IPS-18a (cell line): ENCODE measurements at regions not wholly inside any gene's neighbourhood (a gene's known extent, or its start where the extent isn't known, plus 50 kb on each side); places are given as distances from the start of the nearest gene placed in this dataset.

Source experiments
- H3K27ac ChIP-seq: one replicate; pipeline ENCODE4 v1.5.1; 2013; ENCODE audit warnings: low read length
- H3K27me3 ChIP-seq: one replicate; pipeline ENCODE4 v1.6.1; 2013; ENCODE audit warnings: mild to moderate bottlenecking, low read length; ENCODE audit not compliant: control insufficient read depth, insufficient read depth
- H3K36me3 ChIP-seq: one replicate; pipeline ENCODE4 v1.6.1; 2013; ENCODE audit warnings: low read depth, low read length; ENCODE audit not compliant: control insufficient read depth
- H3K4me1 ChIP-seq: one replicate; pipeline ENCODE4 v1.6.1; 2013; ENCODE audit warnings: low read depth, low read length; ENCODE audit not compliant: control insufficient read depth
- H3K4me3 ChIP-seq: one replicate; pipeline ENCODE4 v1.5.1; 2013; ENCODE audit warnings: low read length
- H3K9ac ChIP-seq: one replicate; pipeline ENCODE4 v1.6.1; 2013; ENCODE audit warnings: mild to moderate bottlenecking, low read length, moderate library complexity
- H3K9me3 ChIP-seq: one replicate; pipeline ENCODE4 v1.6.1; 2013; ENCODE audit warnings: low read depth, low read length; ENCODE audit not compliant: control insufficient read depth

- Histone ChIP-seq H3K27me3 (no peaks in the 10 kb centered on the region), H3K9ac (no peak overlapping the region), H3K9me3 (no peaks in the 10 kb centered on the region)
Observed at GRCh38 chr10:31656851-31657433, 271.7 kb downstream of the ARHGAP12 start.

DNA sequence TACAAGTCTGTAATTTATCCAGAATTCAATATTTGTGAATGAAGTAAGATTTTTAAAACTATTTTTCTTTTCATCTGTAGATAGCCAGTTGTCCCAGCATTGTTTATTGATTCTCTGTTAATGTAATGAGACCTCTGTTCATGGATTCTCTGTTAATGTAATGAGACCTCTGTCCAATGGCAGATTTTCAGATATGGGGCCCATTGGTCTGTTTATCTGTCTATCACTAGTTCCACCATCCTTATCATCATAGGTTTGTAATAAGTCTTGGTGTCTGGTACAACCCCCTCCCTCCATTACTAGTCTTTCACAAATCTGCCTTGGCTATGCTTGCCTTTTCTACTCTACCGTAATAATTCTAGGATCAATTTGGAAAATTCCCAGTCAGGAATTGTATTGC, 276.6 kb downstream of the ARHGAP12 start:
- Histone ChIP-seq H3K9ac (no peak overlapping the region), H3K27ac (no peak overlapping the region), H3K4me3 (no peak overlapping the region), H3K4me1 (no peaks in the 10 kb centered on the region), H3K36me3 (no peaks in the 10 kb centered on the region), H3K9me3 (no peaks in the 10 kb centered on the region), H3K27me3 (no peaks in the 10 kb centered on the region)

More at GRCh38 chr10:31656851-31657433, 271.7 kb downstream of the ARHGAP12 start:
- Histone ChIP-seq H3K4me3 (no peak overlapping the region), H3K4me1 (no peaks in the 10 kb centered on the region), H3K36me3 (no peaks in the 10 kb centered on the region), H3K27ac (no peak overlapping the region)

DNA sequence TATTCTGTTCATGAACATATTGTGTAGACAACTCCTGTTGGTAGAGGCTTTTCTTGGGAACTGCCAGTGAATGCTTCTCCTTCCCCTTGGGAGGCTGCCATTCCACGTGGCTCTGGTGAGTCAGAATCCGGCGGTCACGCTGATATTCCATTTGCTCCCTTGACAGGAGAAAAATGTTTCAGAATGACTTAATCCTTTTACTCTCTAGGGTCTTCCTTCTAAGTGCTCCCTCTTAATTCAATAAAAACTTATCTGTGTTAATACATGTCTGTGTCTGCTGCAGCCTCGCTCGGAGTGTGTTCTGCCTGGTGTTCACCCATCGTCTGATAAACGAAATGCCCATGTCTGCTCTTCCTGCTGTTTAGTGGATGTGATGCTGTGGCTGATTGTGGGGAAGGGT, 278.6 kb downstream of the ARHGAP12 start:
- H3K9me3 ChIP-seq, result no peaks in the 10 kb centered on the region
- no peak overlapping the region for H3K4me3 ChIP-seq
- H3K4me1 ChIP-seq, result no peaks in the 10 kb centered on the region
- no peaks in the 10 kb centered on the region for H3K36me3 ChIP-seq
- H3K27me3 ChIP-seq, result no peaks in the 10 kb centered on the region
- H3K27ac ChIP-seq, result no peak overlapping the region
- no peak overlapping the region for H3K9ac ChIP-seq

GRCh38 chr10:31648966-31649365, 279.7 kb downstream of the ARHGAP12 start:
- H3K4me1 ChIP-seq, result no peaks in the 10 kb centered on the region
- no peak overlapping the region for H3K27ac ChIP-seq
- H3K4me3 ChIP-seq, result no peak overlapping the region
- no peaks in the 10 kb centered on the region for H3K27me3 ChIP-seq
- no peaks in the 10 kb centered on the region for H3K36me3 ChIP-seq
- no peaks in the 10 kb centered on the region for H3K9me3 ChIP-seq
- H3K9ac ChIP-seq, result no peak overlapping the region

DNA sequence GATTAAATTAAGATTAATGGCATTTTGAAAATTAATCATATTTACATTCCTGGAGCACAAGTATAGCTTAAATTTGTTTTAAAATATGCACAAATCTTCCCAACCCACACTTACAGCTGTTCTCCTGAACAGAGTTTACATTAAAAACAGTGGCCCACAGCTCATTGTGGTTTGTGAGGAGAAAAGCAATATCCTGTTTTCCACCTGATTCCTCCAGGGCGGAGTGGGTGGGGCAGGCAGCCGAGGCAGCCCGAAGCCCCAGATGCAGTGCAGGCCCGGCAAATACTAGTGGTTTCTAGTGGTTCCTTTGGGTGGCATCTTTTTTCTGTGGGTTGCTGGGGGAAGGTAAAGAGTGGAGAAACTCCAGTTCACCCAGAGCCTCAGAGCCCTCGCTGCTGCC, 280.8 kb downstream of the ARHGAP12 start:
- Histone ChIP-seq H3K9me3 (no peaks in the 10 kb centered on the region), H3K9ac (no peak overlapping the region), H3K27ac (no peak overlapping the region), H3K4me1 (no peaks in the 10 kb centered on the region), H3K36me3 (no peaks in the 10 kb centered on the region), H3K27me3 (no peaks in the 10 kb centered on the region), H3K4me3 (no peak overlapping the region)

DNA sequence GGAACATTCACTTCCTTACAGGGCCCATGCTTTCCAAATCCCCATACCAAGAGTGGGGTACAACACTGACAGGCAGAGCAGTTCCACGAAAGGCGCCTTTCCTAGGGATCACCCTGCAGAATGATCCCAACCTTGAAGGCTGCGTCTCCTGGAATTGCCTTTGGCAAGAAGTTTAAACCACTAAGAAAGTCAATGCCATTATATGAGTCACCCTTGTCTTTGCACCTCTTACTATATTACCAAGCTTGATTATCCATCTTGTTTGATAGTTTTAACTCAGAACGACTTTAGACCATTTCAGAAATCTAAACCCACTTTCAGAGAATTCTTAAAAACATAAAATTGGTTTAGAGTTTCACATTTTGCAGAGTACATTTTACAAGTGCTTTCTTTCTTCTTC, 282.1 kb downstream of the ARHGAP12 start:
- Histone ChIP-seq H3K9ac (no peak overlapping the region), H3K36me3 (no peaks in the 10 kb centered on the region), H3K27ac (no peak overlapping the region), H3K4me3 (no peak overlapping the region), H3K27me3 (no peaks in the 10 kb centered on the region), H3K4me1 (no peaks in the 10 kb centered on the region), H3K9me3 (no peaks in the 10 kb centered on the region)

DNA sequence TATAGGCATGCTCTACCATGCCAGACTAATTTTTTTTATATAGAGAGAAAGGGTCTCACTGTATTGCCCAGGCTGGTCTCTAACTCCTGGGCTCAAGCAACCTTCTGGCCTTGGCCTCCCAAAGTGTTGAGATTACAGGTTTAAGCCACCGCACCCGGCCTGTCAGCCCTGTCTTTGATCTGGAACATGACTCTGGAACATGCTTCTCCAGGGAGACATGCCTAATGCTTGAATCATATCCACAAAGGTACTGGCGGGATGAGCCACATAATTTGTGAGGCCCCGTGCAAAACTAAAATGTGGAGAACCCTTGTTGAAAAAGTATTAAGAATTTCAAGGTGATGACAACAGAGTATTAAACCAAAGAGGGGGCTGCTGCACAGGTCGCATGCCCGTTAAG, 282.8 kb downstream of the ARHGAP12 start:
- no peaks in the 10 kb centered on the region for H3K36me3 ChIP-seq
- no peak overlapping the region for H3K9ac ChIP-seq
- H3K4me1 ChIP-seq, result no peaks in the 10 kb centered on the region
- H3K27me3 ChIP-seq, result no peaks in the 10 kb centered on the region
- no peaks in the 10 kb centered on the region for H3K9me3 ChIP-seq
- H3K4me3 ChIP-seq, result no peak overlapping the region
- no peak overlapping the region for H3K27ac ChIP-seq

DNA sequence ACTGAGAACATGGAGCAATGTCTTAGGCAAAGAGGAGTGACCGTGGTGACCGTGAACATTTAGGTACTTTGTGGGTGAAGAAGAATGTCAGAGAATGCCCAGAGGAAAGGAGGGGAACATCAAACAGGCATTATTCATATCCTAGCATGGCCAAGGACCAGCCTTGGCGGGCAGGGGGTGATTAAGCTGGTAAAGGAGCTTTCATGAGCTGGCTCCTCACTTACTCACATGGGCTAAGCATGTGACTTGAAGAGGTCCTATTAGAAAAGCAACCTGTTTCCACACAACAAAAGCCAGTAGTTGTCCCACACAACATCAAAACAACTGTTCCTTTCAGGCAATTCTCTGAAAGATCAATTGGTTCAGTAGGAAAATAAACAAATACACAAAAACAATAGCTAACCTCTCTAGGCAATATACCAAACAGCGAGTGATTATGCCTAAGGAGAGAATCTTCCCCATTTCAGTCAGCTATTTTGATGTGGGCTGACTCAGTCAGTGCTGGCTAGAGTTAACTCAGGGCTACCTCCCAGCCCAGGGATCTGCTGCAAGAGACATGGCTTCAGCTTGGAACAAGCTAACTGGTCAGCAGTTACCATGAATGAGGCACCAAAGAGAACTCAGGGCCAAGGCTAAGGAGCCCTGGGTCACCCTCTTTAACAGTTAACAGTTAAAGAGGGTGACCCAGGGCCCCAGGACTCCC, 283.5 kb downstream of the ARHGAP12 start:
- H3K4me3 ChIP-seq, result no peak overlapping the region
- no peaks in the 10 kb centered on the region for H3K36me3 ChIP-seq
- no peaks in the 10 kb centered on the region for H3K4me1 ChIP-seq
- no peaks in the 10 kb centered on the region for H3K9me3 ChIP-seq
- H3K9ac ChIP-seq, result no peak overlapping the region
- H3K27ac ChIP-seq, result no peak overlapping the region
- no peaks in the 10 kb centered on the region for H3K27me3 ChIP-seq

- Histone ChIP-seq H3K9me3 (no peaks in the 10 kb centered on the region), H3K27me3 (no peaks in the 10 kb centered on the region), H3K27ac (no peak overlapping the region), H3K4me3 (no peak overlapping the region), H3K36me3 (no peaks in the 10 kb centered on the region), H3K9ac (no peak overlapping the region), H3K4me1 (no peaks in the 10 kb centered on the region)
Observed at GRCh38 chr10:31642281-31642680, 286.4 kb downstream of the ARHGAP12 start.

DNA sequence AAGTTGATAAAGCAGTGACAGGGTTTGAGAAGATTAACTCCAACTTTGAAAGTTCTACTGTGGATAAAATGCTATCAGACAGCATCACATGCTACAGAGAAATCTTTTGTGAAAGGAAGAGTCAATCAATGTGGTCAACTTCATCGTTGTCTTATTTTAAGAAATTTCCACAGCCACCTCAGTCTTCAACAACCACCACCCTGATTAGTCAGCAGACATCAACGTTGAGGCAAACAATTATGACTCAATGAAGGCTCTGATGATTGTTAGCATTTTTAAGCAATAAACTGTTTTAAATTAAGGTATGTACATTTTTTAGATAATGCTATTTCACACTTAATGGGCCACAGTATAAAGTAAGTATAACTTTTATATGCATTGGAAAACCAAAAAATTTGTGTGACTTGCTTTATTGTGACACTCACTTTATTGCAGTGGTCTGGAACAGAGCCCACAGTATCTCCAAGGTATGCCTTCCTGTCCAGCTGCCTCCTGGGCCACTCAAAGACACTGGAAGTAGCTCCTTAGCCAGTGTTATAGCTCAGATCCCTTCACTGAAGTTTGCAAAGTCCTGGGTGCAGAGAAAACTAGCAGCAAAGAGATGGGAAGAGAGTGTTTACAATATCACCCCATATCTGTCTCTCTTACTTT, 293.1 kb downstream of the ARHGAP12 start:
- Histone ChIP-seq H3K27ac (no peak overlapping the region), H3K27me3 (no peaks in the 10 kb centered on the region), H3K4me1 (no peaks in the 10 kb centered on the region), H3K9ac (no peak overlapping the region), H3K36me3 (no peaks in the 10 kb centered on the region), H3K9me3 (no peaks in the 10 kb centered on the region), H3K4me3 (no peak overlapping the region)

DNA sequence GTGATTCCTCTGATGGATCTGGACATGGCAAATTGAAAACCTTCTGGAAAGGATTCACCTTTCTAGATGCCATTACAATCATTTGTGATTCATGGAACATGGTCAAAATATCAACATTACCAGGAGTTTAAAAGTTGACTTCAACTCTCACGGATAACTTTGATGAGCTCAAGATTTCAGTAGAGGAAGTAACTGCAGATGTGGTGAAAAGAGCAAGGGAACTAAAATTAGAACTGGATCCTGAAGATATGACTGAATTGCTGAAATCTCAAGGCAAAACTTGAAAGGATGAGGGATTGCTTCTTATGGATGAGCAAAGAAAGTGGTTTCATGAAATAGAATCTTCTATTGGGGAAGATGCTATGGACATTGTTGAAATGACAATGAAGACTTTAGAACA, 293.6 kb downstream of the ARHGAP12 start:
- Histone ChIP-seq H3K27me3 (no peaks in the 10 kb centered on the region), H3K9me3 (no peaks in the 10 kb centered on the region), H3K36me3 (no peaks in the 10 kb centered on the region), H3K9ac (no peak overlapping the region), H3K4me1 (no peaks in the 10 kb centered on the region), H3K4me3 (no peak overlapping the region), H3K27ac (no peak overlapping the region)
